Fibroblast of villous mesenchyme (primary cell): ENCODE measurements at regions not wholly inside any gene's neighbourhood (a gene's known extent, or its start where the extent isn't known, plus 50 kb on each side); places are given as distances from the start of the nearest gene placed in this dataset.

Experiments used
- DNase-seq: peaks from one replicate; pipeline ENCODE4 v3.0.0-alpha.2; 2010; ENCODE audit warnings: low read depth
- H3K4me3 ChIP-seq: 2 replicates; pipeline ENCODE4 v1.5.1; 2011; ENCODE audit warnings: low read depth, mild to moderate bottlenecking, low read length
- CTCF ChIP-seq: IDR thresholded peaks from 2 replicates; pipeline ENCODE4 v1.5.1; 2012; ENCODE audit warnings: low read depth, mild to moderate bottlenecking, low read length; ENCODE audit not compliant: insufficient read depth

DNA sequence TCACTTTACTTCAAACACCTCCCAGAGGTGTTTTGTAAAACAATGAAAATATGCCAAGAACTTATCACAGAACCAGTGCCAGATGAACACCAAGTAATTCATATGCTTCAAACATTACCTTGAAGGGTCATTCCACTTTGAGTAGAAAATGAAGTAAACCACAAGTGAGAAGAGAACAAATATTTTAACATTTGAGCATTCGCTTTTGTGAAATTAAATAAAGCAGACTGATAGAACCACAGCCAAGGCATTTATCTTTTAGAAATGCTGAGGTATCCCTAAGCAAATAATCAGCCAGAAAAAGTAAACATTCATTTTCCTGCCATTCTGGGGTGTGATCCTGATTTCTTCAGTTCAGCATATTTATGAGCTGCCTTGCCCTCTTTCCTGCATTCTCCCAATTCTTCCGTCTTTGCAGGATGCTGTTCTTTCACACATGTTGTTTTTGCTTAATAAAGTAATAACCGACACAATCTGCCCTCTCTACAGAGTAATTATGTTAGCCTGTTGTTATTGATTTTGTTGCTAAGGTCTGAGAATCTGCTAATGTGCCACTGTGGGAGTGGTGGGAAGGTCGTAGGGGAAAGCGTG lies 235.6 kb upstream of the TGFBR2 start:
- peak; percentile 89 for DNase-seq
- H3K4me3 ChIP-seq, result no peak overlapping the region
- no peak for TF ChIP-seq CTCF

- no peak overlapping the region for H3K4me3 ChIP-seq
- DNase-seq, result no peak
- no peak for TF ChIP-seq CTCF
Observed at GRCh38 chr3:30372837-30373236, 233.6 kb upstream of the TGFBR2 start.

- DNase-seq, result no peak
- no peak overlapping the region for H3K4me3 ChIP-seq
- no peak for TF ChIP-seq CTCF
Observed at GRCh38 chr3:30384546-30385072, 221.8 kb upstream of the TGFBR2 start.

DNA sequence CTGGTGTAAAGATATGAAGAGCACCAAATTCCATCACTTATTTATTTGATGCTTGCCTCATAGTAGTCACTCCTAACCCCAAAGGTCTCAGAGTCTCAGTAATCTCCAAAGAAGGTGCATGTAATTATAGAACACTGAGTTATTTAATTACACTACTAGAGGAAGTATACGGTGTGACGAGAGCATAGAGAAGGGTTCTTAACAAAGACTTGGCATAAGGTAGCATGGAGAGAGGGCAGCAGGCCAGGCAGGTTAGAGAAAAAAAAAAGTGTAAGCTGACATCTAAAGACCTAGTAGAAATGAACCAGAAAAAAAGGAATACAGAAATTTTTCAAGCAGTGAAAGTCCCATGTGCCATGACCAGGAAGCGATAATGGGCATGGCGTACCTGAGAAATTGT lies 213.3 kb upstream of the TGFBR2 start:
- TF ChIP-seq CTCF, result no peak
- DNase-seq, result no peak
- H3K4me3 ChIP-seq, result no peak overlapping the region

DNA sequence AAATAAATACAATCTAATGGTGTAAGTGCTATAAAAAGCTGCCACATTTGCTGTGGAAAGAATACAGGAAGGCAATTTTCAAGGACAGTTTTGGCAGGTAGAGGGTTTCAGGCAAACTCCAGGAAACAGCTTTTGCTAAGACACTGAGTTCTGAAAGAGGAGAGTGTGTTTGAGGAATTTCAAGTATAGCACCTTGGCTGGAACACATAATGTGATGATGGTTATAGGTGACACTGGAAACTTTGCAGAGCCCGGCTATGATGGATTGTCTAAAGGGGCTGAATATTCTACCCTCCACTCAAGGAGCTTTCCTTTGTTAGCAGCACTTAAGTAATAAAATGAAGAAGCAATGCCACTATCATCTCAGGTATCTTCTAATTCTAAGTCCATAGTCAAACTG lies 209.4 kb upstream of the TGFBR2 start:
- no peak for DNase-seq
- H3K4me3 ChIP-seq, result no peak overlapping the region
- no peak for TF ChIP-seq CTCF

DNA sequence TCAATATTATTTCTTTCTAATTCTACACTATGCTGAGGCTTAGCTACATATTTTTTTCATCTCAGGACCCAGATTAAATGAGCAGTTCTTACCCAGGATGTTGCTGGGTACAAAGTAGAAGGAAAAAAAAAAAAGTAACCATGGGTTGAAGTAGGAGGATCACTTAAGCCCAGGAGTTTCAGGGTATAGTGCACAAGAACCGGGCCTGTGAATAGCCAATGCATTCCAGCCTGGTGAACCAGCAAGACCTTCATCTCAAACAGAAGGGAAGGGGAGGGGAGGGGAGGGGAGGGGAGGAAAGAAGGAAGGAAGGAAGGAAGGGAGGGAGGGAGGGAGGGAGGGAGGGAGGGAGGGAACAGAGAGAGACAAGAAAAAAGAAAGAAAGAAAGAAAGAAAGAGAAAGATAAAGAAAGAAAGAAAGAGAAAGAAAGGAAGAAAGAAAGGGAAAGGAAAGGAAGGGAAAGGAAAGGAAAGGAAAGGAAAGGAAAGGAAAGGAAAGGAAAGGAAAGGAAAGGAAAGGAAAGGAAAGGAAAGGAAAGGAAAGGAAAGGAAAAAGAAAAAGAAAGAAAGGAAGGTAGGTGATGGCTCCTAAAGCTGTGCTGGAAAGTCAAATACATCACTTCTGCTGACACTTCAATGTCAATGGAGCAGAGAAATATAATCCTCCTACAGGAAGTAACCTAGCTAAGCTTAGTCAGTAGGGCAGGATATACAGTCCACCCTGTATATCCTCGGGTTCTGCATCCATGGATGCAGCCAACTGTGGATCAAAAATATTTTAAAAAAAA lies 206.8 kb upstream of the TGFBR2 start:
- H3K4me3 ChIP-seq, result no peak overlapping the region
- no peak for TF ChIP-seq CTCF
- DNase-seq, result peak; percentile 13

DNA sequence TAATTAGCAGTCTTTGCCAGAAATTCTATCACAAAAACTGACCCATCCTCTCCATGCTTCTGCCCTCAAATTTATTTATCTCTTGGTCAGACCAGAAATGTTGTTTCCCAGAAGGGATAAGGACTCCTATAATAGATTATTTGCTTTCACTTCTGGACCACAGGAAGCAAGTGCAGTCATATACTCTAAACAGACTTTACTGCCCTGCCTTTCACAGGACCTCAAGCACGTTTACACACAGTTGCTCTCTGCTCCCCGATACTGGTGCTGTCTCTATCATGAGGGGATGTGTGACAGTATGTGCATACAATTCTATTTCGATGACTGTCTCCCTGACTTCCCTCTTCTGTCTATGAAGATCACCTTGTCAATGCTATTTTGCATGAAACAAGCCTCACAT lies 205.5 kb upstream of the TGFBR2 start:
- no peak for TF ChIP-seq CTCF
- DNase-seq, result peak; percentile 73
- no peak overlapping the region for H3K4me3 ChIP-seq
